HEK293T (cell line): ENCODE measurements at regions not wholly inside any gene's neighbourhood (a gene's known extent, or its start where the extent isn't known, plus 50 kb on each side); places are given as distances from the start of the nearest gene placed in this dataset.

ENCODE experiments used
- CTCF ChIA-PET: fragments of 350-600 bp; formaldehyde crosslinking; extraction: SDS; loops from one replicate; lab custom pipeline; 2021; ENCODE audit warnings: antibody characterized with exemption, inconsistent platforms; lab: Yijun Ruan, JAX
- POLR2A ChIA-PET: fragments of 350-600 bp; formaldehyde crosslinking; extraction: SDS; loops from one replicate; lab custom pipeline; 2020; ENCODE audit warnings: antibody characterized with exemption, inconsistent platforms; lab: Yijun Ruan, JAX
- DNase-seq: peaks from one replicate; pipeline ENCODE4 v3.0.0; 2012; ENCODE audit warnings: mixed read lengths; ENCODE audit errors: extremely low spot score
- ARNT ChIP-seq: fragments of 450-650 bp; IDR thresholded peaks from 2 replicates; pipeline ENCODE4 v1.6.1; 2017; ENCODE audit warnings: mild to moderate bottlenecking
- BHLHE40 ChIP-seq: fragments of 450-650 bp; IDR thresholded peaks from 2 replicates; pipeline ENCODE4 v1.6.1; 2016; ENCODE audit warnings: mild to moderate bottlenecking, moderate library complexity, borderline replicate concordance
- CTBP1 ChIP-seq: fragments of 450-650 bp; IDR thresholded peaks from 2 replicates; pipeline ENCODE4 v1.6.1; 2016; ENCODE audit warnings: borderline replicate concordance
- ELF4 ChIP-seq: fragments of 450-650 bp; IDR thresholded peaks from 2 replicates; pipeline ENCODE4 v1.6.1; 2017; ENCODE audit warnings: antibody characterized with exemption
- FOXA1 ChIP-seq: fragments of 450-650 bp; IDR thresholded peaks from 2 replicates; pipeline ENCODE4 v1.6.1; 2016; ENCODE audit warnings: mild to moderate bottlenecking
- FOXK2 ChIP-seq: fragments of 450-650 bp; IDR thresholded peaks from 2 replicates; pipeline ENCODE4 v1.6.1; 2016; ENCODE audit warnings: mild to moderate bottlenecking
- FOXM1 ChIP-seq: fragments of 450-650 bp; IDR thresholded peaks from 2 replicates; pipeline ENCODE4 v1.6.1; 2017; ENCODE audit warnings: mild to moderate bottlenecking, borderline replicate concordance
- HDGF ChIP-seq: fragments of 450-650 bp; IDR thresholded peaks from 2 replicates; pipeline ENCODE4 v1.6.1; 2017; ENCODE audit warnings: antibody characterized with exemption, borderline replicate concordance
- L3MBTL2 ChIP-seq: fragments of 450-650 bp; conservative IDR thresholded peaks from 2 replicates; pipeline ENCODE4 v1.6.1; 2016; ENCODE audit warnings: mild to moderate bottlenecking
- LEF1 ChIP-seq: fragments of 450-650 bp; IDR thresholded peaks from 2 replicates; pipeline ENCODE4 v1.6.1; 2017; ENCODE audit warnings: mild to moderate bottlenecking, borderline replicate concordance
- NFRKB ChIP-seq: fragments of 450-650 bp; IDR thresholded peaks from 2 replicates; pipeline ENCODE4 v1.6.1; 2016; ENCODE audit warnings: mild to moderate bottlenecking, moderate library complexity
- PKNOX1 ChIP-seq: fragments of 450-650 bp; IDR thresholded peaks from 2 replicates; pipeline ENCODE4 v1.6.1; 2016
- SP1 ChIP-seq: fragments of 450-650 bp; IDR thresholded peaks from 2 replicates; pipeline ENCODE4 v1.6.1; 2017
- SUZ12 ChIP-seq: fragments of 450-650 bp; IDR thresholded peaks from 2 replicates; pipeline ENCODE4 v1.6.1; 2016; ENCODE audit warnings: mild to moderate bottlenecking
- TARDBP ChIP-seq: fragments of 450-650 bp; IDR thresholded peaks from 2 replicates; pipeline ENCODE4 v1.6.1; 2016
- ZNF384 ChIP-seq: fragments of 450-650 bp; IDR thresholded peaks from 2 replicates; pipeline ENCODE4 v1.6.1; 2016

GRCh38 chr1:104592926-104593325 is 843.2 kb downstream of the AMY1C start:
- ChIA-PET POLR2A (no interaction called here), CTCF (no interaction called here)
- no peak for DNase-seq
- no peak for TF ChIP-seq SUZ12
- no peak for TF ChIP-seq L3MBTL2
- TF ChIP-seq FOXM1, result no peak
- TF ChIP-seq HDGF, result no peak
- TF ChIP-seq CTBP1, result no peak
- no peak for TF ChIP-seq ELF4
- TF ChIP-seq FOXA1, result no peak
- TF ChIP-seq BHLHE40, result no peak

GRCh38 chr1:104593413-104594187 is 843.9 kb downstream of the AMY1C start:
- DNase-seq, result no peak
- TF ChIP-seq FOXK2, result no peak
- no peak for TF ChIP-seq HDGF
- TF ChIP-seq ARNT, result no peak
- TF ChIP-seq FOXA1, result no peak
- TF ChIP-seq TARDBP, result no peak
- TF ChIP-seq L3MBTL2, result no peak
- no peak for TF ChIP-seq NFRKB
- no peak for TF ChIP-seq LEF1
- ChIA-PET POLR2A (no interaction called here), CTCF (no interaction called here)

GRCh38 chr1:104617474-104617873 is 867.8 kb downstream of the AMY1C start:
- CTCF ChIA-PET, result no interaction called here
- DNase-seq, result no peak
- TF ChIP-seq HDGF (no peak), L3MBTL2 (no peak), ELF4 (no peak), BHLHE40 (no peak), TARDBP (no peak), FOXA1 (no peak), LEF1 (no peak), FOXM1 (no peak), NFRKB (no peak), FOXK2 (no peak), SP1 (no peak), SUZ12 (no peak), ARNT (no peak), CTBP1 (no peak)
- POLR2A ChIA-PET, result no interaction called here

- POLR2A ChIA-PET, result no interaction called here
- TF ChIP-seq FOXM1, result no peak
- TF ChIP-seq BHLHE40, result no peak
- no peak for DNase-seq
- CTCF ChIA-PET, result no interaction called here
Observed at GRCh38 chr1:104621221-104621620, 871.5 kb downstream of the AMY1C start.

DNA sequence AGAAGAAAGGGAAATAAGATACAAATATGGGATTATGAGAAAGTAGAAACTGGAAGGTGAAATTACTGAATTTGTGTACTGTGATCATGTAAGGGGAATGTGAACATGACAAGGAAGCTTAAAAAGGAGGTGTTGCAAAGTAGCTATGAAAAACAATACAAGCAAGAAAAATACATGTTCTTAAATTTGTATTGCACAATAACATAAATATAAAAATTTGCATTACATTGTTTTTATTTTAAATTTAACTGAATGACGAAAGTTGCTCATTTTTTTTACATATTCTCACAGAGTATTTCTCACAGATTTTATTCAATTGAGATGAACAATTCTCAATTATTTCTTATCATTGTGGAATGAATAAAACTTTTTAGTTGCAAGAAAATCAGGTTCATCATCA is 874.8 kb downstream of the AMY1C start:
- TF ChIP-seq FOXK2, result no peak
- no peak for TF ChIP-seq NFRKB
- no peak for TF ChIP-seq L3MBTL2
- no peak for TF ChIP-seq LEF1
- no peak for TF ChIP-seq ZNF384
- TF ChIP-seq ARNT, result no peak
- no peak for TF ChIP-seq FOXA1
- no peak for TF ChIP-seq HDGF
- no peak for TF ChIP-seq PKNOX1
- TF ChIP-seq SUZ12, result no peak
- no peak for TF ChIP-seq ELF4
- POLR2A ChIA-PET, result no interaction called here
- CTCF ChIA-PET, result interaction anchor here (0.7 kb wide), 1 partner anchor 1529 kb away, joined by 3 read pairs; no protein-coding TSS in a partner anchor
- no peak for DNase-seq

- no peak for TF ChIP-seq FOXA1
- TF ChIP-seq SP1, result no peak
- no peak for TF ChIP-seq ARNT
- no peak for TF ChIP-seq NFRKB
- no peak for TF ChIP-seq ZNF384
- no peak for TF ChIP-seq TARDBP
- TF ChIP-seq L3MBTL2, result no peak
- no peak for TF ChIP-seq PKNOX1
- no peak for TF ChIP-seq CTBP1
- no peak for TF ChIP-seq SUZ12
- TF ChIP-seq HDGF, result no peak
- no peak for TF ChIP-seq BHLHE40
- no peak for TF ChIP-seq FOXK2
- no peak for TF ChIP-seq FOXM1
- ChIA-PET CTCF (interaction anchor here (0.6 kb wide), 1 partner anchor 310 kb away, joined by 7 read pairs; no protein-coding TSS in a partner anchor), POLR2A (no interaction called here)
- DNase-seq, result no peak
Observed at GRCh38 chr1:104629589-104629988, 879.9 kb downstream of the AMY1C start.

DNA sequence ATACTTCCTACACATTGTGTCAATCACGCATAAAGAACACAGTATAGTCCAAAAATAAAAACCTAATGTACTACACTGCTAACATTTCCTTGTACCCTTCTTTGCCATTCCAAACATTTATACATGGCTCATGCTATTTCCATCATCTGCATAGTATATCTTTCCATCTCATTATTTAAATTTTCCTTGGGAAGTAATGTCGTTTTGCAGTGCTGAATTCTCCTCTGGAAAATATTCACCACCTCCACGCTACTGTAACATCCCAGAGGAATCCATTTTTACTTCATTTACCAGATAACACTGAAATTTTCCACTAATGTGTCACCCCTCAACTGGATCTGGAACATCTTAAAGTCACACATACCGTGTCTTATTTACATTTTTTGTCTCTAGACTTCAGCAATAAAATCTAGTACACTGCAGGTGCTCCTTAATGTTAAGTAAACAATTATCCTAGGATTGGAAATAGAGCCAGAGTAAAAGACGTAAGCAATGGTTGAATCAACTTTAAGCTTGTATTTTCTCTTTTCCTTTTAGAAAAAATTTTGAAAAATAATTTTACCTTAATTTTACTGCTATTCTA is 881.0 kb downstream of the AMY1C start:
- TF ChIP-seq L3MBTL2, result no peak
- TF ChIP-seq TARDBP, result no peak
- TF ChIP-seq SP1, result no peak
- no peak for TF ChIP-seq NFRKB
- no peak for TF ChIP-seq ZNF384
- TF ChIP-seq FOXA1, result no peak
- TF ChIP-seq FOXK2, result no peak
- TF ChIP-seq ARNT, result no peak
- no peak for TF ChIP-seq PKNOX1
- no peak for TF ChIP-seq CTBP1
- no peak for TF ChIP-seq BHLHE40
- no peak for TF ChIP-seq SUZ12
- no peak for TF ChIP-seq FOXM1
- TF ChIP-seq LEF1, result no peak
- no peak for TF ChIP-seq ELF4
- no peak for TF ChIP-seq HDGF
- ChIA-PET POLR2A (no interaction called here), CTCF (no interaction called here)
- DNase-seq, result no peak
